ENCODE measurements at regions not wholly inside any gene's neighbourhood (a gene's known extent, or its start where the extent isn't known, plus 50 kb on each side); places are given as distances from the start of the nearest gene placed in this dataset.
A peak's percentile ranks its signal among the peaks of the same experiment; 100 is the strongest.

DNA sequence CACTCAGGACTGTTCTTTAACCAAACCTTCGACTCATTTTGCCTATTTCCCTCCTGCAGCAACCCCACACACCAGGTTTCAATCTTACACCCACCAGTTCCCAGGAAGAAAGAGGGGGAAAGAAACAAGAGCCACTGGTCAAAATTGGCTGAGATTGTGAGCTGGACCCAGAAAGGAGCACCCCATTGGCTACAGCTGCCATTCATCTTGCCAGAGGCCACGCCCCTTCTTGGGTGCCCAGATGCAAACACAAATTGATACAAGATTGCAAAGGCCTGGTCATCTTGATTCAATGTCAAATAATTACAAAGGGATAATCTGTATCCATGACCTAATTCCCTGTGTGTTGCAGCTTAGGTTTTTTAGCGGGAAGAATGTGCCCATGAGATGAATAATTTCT is 258.4 kb downstream of the LIG4 start:
- TF ChIP-seq, protein P1, sequence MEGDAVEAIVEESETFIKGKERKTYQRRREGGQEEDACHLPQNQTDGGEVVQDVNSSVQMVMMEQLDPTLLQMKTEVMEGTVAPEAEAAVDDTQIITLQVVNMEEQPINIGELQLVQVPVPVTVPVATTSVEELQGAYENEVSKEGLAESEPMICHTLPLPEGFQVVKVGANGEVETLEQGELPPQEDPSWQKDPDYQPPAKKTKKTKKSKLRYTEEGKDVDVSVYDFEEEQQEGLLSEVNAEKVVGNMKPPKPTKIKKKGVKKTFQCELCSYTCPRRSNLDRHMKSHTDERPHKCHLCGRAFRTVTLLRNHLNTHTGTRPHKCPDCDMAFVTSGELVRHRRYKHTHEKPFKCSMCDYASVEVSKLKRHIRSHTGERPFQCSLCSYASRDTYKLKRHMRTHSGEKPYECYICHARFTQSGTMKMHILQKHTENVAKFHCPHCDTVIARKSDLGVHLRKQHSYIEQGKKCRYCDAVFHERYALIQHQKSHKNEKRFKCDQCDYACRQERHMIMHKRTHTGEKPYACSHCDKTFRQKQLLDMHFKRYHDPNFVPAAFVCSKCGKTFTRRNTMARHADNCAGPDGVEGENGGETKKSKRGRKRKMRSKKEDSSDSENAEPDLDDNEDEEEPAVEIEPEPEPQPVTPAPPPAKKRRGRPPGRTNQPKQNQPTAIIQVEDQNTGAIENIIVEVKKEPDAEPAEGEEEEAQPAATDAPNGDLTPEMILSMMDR (conservative IDR thresholded peaks at IDR 0.05): no peak
- no peak for TF ChIP-seq EZH2 (IDR thresholded peaks at IDR 0.05; ENCODE audit: low read depth)
- intact Hi-C loops (cut with micrococcal nuclease; ENCODE audit: unreplicated experiment): no loop called here
- H3K9me3 ChIP-seq (ENCODE audit: insufficient read depth, low read depth): no peaks in the 10 kb centered on the region
- no peak overlapping the region for H3K27ac ChIP-seq
- H2AFZ ChIP-seq: no peak overlapping the region
- H3K79me2 ChIP-seq (ENCODE audit: low read depth): no peaks in the 10 kb centered on the region
- H3K27me3 ChIP-seq (ENCODE audit: insufficient read depth, low read depth): no peaks in the 10 kb centered on the region
- no peaks in the 10 kb centered on the region for H3K36me3 ChIP-seq (ENCODE audit: low read depth)
- no peaks in the 10 kb centered on the region for H3F3A ChIP-seq (ENCODE audit: insufficient read depth, low read depth)
- H3K4me2 ChIP-seq: no peak overlapping the region
- no peaks in the 10 kb centered on the region for H3K4me1 ChIP-seq (replicated peaks; ENCODE audit: insufficient read depth)
- BruUV-seq (replicated peaks): no TSS peak
- H4K20me1 ChIP-seq (ENCODE audit: insufficient read depth): no peaks in the 10 kb centered on the region
- ChIA-PET POLR2A (ENCODE audit: unreplicated experiment) (no interaction called here), CTCF (no interaction called here)
- H3K4me3 ChIP-seq: no peak overlapping the region
- no peaks in the 10 kb centered on the region for H3K9me2 ChIP-seq (ENCODE audit: insufficient read depth)
- no peak for DNase-seq

DNA sequence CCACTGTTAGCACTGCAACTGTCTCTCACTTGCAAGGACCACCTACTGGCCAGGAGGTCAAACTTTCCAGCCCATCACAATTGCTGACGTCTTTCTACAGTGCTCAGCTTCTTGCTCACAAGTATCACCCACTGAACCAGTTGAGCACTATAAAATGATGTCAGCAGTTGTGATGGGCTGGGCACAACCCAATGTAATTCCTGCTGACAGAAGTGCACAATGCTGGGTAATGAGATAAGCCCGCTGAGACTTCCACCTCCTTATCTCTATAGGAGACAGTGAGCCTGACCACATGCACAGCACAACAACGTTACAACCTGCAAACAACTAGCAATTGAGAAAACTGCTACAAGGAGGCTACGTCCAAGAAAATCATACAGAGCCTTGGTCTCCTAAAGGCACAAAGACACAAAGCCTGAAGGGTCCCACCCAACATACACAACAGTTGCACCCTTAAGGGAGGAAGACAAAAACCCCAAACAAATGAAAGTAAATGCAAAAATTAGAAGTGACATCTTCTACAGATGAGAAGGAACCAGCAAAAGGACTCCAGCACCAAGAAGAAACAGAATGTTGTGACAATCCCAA is 273.2 kb downstream of the LIG4 start:
- Histone ChIP-seq H4K20me1 (ENCODE audit: insufficient read depth) (no peaks in the 10 kb centered on the region), H3K79me2 (ENCODE audit: low read depth) (no peaks in the 10 kb centered on the region), H3K4me2 (peak overlapping the region; percentile 43; the same call in 1 of the 2 replicates), H2AFZ (no peak overlapping the region), H3K4me3 (no peak overlapping the region), H3F3A (ENCODE audit: insufficient read depth, low read depth) (no peaks in the 10 kb centered on the region), H3K36me3 (ENCODE audit: low read depth) (no peaks in the 10 kb centered on the region), H3K9me3 (ENCODE audit: insufficient read depth, low read depth) (no peaks in the 10 kb centered on the region), H3K27ac (no peak overlapping the region), H3K4me1 (replicated peaks; ENCODE audit: insufficient read depth) (peaks cover 12% of the 10 kb centered on the region), H3K27me3 (ENCODE audit: insufficient read depth, low read depth) (no peaks in the 10 kb centered on the region), H3K9me2 (ENCODE audit: insufficient read depth) (no peaks in the 10 kb centered on the region)
- POLR2A ChIA-PET (ENCODE audit: unreplicated experiment): no interaction called here
- BruUV-seq (replicated peaks): no TSS peak
- intact Hi-C loops (cut with micrococcal nuclease; ENCODE audit: unreplicated experiment): no loop called here
- DNase-seq: no peak
- CTCF ChIA-PET: no interaction called here
- TF ChIP-seq, protein P1 (conservative IDR thresholded peaks at IDR 0.05): no peak
- TF ChIP-seq EZH2 (IDR thresholded peaks at IDR 0.05; ENCODE audit: low read depth): no peak

DNA sequence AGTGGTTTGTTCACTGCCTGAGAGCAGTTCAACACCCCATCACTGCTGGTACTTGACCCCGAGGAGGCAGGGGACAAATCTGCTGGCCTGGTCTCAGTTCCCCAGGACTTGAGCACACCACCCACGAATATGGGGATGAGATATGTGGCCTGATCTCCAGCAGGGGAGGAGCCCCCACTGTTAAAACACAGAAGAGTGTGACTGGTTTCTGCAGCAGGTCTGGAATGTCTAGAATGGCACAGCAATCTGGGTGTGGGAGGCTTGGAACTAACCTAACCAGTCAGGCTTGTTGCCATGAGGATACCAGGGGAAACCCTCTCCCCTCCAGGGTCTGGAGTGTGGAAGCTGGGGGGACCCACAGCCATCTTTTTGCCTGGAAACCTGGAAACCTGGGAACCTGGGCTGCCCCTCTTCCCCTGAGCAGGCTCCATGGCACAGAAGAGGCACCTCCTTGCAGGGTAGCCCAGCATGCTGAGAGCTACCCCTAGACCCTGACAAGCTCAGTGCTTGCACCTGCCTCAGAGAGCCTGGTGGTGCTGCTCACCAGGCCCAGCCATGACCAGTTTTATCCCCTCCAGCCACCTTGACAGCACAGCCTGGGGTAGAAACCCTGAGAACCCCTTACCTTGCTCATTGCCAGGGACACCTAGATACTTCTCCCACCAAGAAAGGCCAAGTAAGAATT is 273.8 kb downstream of the LIG4 start:
- intact Hi-C loops (cut with micrococcal nuclease; ENCODE audit: unreplicated experiment): no loop called here
- Histone ChIP-seq H2AFZ (no peak overlapping the region), H3K27ac (no peak overlapping the region), H3K36me3 (ENCODE audit: low read depth) (no peaks in the 10 kb centered on the region), H3K4me3 (no peak overlapping the region), H3K79me2 (ENCODE audit: low read depth) (no peaks in the 10 kb centered on the region), H3F3A (ENCODE audit: insufficient read depth, low read depth) (no peaks in the 10 kb centered on the region), H3K4me2 (peak overlapping the region; percentile 43), H3K4me1 (replicated peaks; ENCODE audit: insufficient read depth) (peaks cover 12% of the 10 kb centered on the region), H3K27me3 (ENCODE audit: insufficient read depth, low read depth) (no peaks in the 10 kb centered on the region), H4K20me1 (ENCODE audit: insufficient read depth) (no peaks in the 10 kb centered on the region), H3K9me3 (ENCODE audit: insufficient read depth, low read depth) (no peaks in the 10 kb centered on the region), H3K9me2 (ENCODE audit: insufficient read depth) (no peaks in the 10 kb centered on the region)
- POLR2A ChIA-PET (ENCODE audit: unreplicated experiment): no interaction called here
- TF ChIP-seq, protein P1 (conservative IDR thresholded peaks at IDR 0.05): no peak
- no peak for TF ChIP-seq EZH2 (IDR thresholded peaks at IDR 0.05; ENCODE audit: low read depth)
- DNase-seq: peak; percentile 33 to 68
- CTCF ChIA-PET: no interaction called here
- BruUV-seq (replicated peaks): no TSS peak
